HL-60 (cell line): ENCODE measurements at regions not wholly inside any gene's neighbourhood (a gene's known extent, or its start where the extent isn't known, plus 50 kb on each side); places are given as distances from the start of the nearest gene placed in this dataset.

Experiments used
- DNase-seq, 2 experiments: peaks; one replicate each; pipeline ENCODE4 v3.0.0-alpha.2; 2010 to 2020; ENCODE audit warnings: low read depth in 1 of 2, low spot score in 1 of 2
- H3K27ac ChIP-seq: fragments of 250-450 bp; sonication (Bioruptor Pico); replicated peaks from 2 replicates; pipeline ENCODE4 v1.5.1; 2020; ENCODE audit warnings: mild to moderate bottlenecking, moderate library complexity
- H3K27me3 ChIP-seq: fragments of 250-450 bp; sonication (Bioruptor Pico); 2 replicates; pipeline ENCODE4 v1.5.1; 2021; ENCODE audit warnings: mild to moderate bottlenecking, moderate library complexity; ENCODE audit not compliant: insufficient read depth, poor library complexity, severe bottlenecking
- H3K4me3 ChIP-seq: replicated peaks from 2 replicates; pipeline ENCODE4 v1.5.1; 2011; ENCODE audit warnings: mild to moderate bottlenecking, control low read depth, low read length; ENCODE audit not compliant: insufficient read depth
- CTCF ChIP-seq: IDR thresholded peaks from one replicate; pipeline ENCODE4 v1.5.1; 2011; ENCODE audit warnings: low read length, control low read depth, inconsistent platforms; ENCODE audit not compliant: insufficient read depth
- GABPA ChIP-seq: IDR thresholded peaks from 2 replicates; pipeline ENCODE4 v1.6.1; 2012; ENCODE audit warnings: low read depth
- POLR2AphosphoS5 ChIP-seq: IDR thresholded peaks from 2 replicates; pipeline ENCODE4 v1.6.1; 2012; ENCODE audit warnings: low read depth
- REST ChIP-seq: IDR thresholded peaks from 2 replicates; pipeline ENCODE4 v1.6.1; 2012; ENCODE audit warnings: low read depth; ENCODE audit not compliant: insufficient replicate concordance
- SPI1 ChIP-seq: IDR thresholded peaks from 2 replicates; pipeline ENCODE4 v1.6.1; 2012; ENCODE audit warnings: low read depth, mild to moderate bottlenecking, borderline replicate concordance

- no peak for DNase-seq
- no peak overlapping the region for H3K4me3 ChIP-seq
- no peaks in the 10 kb centered on the region for H3K27me3 ChIP-seq
- TF ChIP-seq POLR2AphosphoS5 = no peak
- H3K27ac ChIP-seq = no peak overlapping the region
Observed at GRCh38 chr10:90168244-90168643, 466.9 kb downstream of the KIF20B start.

GRCh38 chr10:90171014-90171722 is 469.8 kb downstream of the KIF20B start:
- no peak overlapping the region for H3K4me3 ChIP-seq
- no peak for DNase-seq
- H3K27ac ChIP-seq = no peak overlapping the region
- TF ChIP-seq POLR2AphosphoS5 = no peak
- TF ChIP-seq GABPA = no peak
- no peak for TF ChIP-seq REST
- TF ChIP-seq CTCF = no peak
- no peak for TF ChIP-seq SPI1
- H3K27me3 ChIP-seq = no peaks in the 10 kb centered on the region

- no peak overlapping the region for H3K27ac ChIP-seq
- H3K4me3 ChIP-seq = no peak overlapping the region
- H3K27me3 ChIP-seq = no peaks in the 10 kb centered on the region
- no peak for DNase-seq
- TF ChIP-seq GABPA = no peak
- no peak for TF ChIP-seq CTCF
- TF ChIP-seq SPI1 = no peak
- no peak for TF ChIP-seq POLR2AphosphoS5
- TF ChIP-seq REST = no peak
Observed at GRCh38 chr10:90174531-90174930, 473.1 kb downstream of the KIF20B start.

GRCh38 chr10:90175161-90175681 is 473.8 kb downstream of the KIF20B start:
- H3K27ac ChIP-seq = no peak overlapping the region
- H3K27me3 ChIP-seq = no peaks in the 10 kb centered on the region
- H3K4me3 ChIP-seq = no peak overlapping the region
- no peak for DNase-seq
- TF ChIP-seq SPI1 (no peak), GABPA (no peak), REST (no peak), POLR2AphosphoS5 (no peak), CTCF (no peak)
